ENCODE measurements at regions not wholly inside any gene's neighbourhood (a gene's known extent, or its start where the extent isn't known, plus 50 kb on each side); places are given as distances from the start of the nearest gene placed in this dataset.
"Not testable (repeated sequence)": the region's sequence is repeated elsewhere in the genome, so short reads cannot be mapped to it uniquely, and the experiment has no call there.

DNA sequence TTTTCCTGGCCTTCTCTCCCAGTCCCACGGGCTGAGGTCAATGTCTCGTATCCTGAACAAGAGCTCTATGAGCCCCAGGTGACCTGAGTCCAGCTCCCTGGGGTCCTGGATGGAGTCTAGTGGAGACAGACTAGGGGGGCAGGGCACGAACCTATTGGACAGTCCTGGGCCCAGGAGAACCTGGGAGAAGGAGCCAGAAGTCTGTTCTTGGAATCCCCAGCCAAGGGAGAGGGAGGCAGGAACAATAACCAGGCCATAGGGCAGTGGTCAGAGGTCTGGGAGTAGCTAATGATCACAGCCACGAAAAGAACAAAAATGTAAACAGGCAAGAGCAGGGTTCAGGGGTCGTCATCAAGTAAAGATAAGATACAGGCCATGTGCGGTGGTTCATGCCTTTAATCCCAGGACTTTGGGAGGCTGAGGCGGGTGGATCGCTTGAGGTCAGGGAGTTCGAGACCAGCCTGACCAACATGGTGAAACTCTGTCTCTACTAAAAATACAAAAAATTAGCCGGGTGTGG, 60.8 kb downstream of the COPRS start:
- intact Hi-C loops (cut with DNase I; ENCODE audit: low total_unique reads) = no loop called here
- Histone ChIP-seq H3K27me3 (no peaks in the 10 kb centered on the region), H3K4me3 (no peak overlapping the region), H3K4me1 (no peaks in the 10 kb centered on the region), H3K9me3 (no peaks in the 10 kb centered on the region), H3K27ac (no peak overlapping the region), H3K36me3 (no peaks in the 10 kb centered on the region)
- no peak for DNase-seq
- no peak for TF ChIP-seq POLR2A (IDR thresholded peaks at IDR 0.05)
- TF ChIP-seq POLR2AphosphoS5 (IDR thresholded peaks at IDR 0.05) = no peak
- TF ChIP-seq, protein P1, sequence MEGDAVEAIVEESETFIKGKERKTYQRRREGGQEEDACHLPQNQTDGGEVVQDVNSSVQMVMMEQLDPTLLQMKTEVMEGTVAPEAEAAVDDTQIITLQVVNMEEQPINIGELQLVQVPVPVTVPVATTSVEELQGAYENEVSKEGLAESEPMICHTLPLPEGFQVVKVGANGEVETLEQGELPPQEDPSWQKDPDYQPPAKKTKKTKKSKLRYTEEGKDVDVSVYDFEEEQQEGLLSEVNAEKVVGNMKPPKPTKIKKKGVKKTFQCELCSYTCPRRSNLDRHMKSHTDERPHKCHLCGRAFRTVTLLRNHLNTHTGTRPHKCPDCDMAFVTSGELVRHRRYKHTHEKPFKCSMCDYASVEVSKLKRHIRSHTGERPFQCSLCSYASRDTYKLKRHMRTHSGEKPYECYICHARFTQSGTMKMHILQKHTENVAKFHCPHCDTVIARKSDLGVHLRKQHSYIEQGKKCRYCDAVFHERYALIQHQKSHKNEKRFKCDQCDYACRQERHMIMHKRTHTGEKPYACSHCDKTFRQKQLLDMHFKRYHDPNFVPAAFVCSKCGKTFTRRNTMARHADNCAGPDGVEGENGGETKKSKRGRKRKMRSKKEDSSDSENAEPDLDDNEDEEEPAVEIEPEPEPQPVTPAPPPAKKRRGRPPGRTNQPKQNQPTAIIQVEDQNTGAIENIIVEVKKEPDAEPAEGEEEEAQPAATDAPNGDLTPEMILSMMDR (IDR thresholded peaks at IDR 0.05) = no peak
- no peak for TF ChIP-seq EP300 (IDR thresholded peaks at IDR 0.05)
- whole genome bisulfite sequencing, 5 donors = 59 to 67% (median 65%) methylated on average over 10 of the region's 10 CpGs

DNA sequence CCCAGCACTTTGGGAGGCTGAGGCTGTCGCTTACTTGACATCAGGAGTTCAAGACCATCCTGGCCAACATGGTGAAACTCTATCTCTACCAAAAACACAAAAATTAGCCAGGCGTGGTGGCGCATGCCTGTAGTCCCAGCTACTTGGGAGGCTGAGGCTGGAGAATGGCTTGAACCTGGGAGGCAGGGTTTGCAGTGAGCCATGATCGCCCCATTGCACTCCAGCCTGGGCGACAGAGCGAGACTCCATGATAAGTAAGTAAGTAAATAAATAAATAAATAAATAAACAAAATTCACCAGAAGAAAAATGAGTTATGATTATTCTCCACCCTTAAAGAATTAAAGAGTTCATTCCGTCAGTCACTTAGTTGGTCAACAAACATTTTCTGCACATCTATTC, 63.1 kb downstream of the COPRS start:
- DNase-seq; H3K27me3 ChIP-seq; H3K27ac ChIP-seq; H3K4me3 ChIP-seq; H3K36me3 ChIP-seq; intact Hi-C loops (cut with DNase I; ENCODE audit: low total_unique reads); H3K9me3 ChIP-seq; H3K4me1 ChIP-seq: not testable (repeated sequence)
- WGBS, 5 donors = 94 to 99% (median 98%) methylated on average over 7 of the region's 7 CpGs

DNA sequence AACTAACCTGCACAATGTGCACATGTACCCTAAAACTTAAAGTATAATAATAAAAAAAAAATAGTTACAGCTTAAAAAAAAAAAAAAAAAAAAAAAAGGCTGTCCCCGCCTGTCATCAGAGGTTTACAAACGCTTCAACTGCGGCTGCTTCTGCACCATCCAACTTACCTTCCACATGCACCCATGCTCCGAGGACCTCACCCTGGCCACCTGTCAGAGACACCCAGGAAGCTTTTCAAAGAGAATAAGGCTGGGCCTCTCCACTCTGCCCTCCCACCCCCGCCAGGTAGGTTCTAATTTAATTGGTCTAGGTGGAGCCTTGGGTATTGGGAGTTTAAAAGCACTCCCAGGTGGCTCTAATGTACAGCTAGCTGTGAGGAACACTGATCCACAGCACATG, 64.9 kb downstream of the COPRS start:
- Histone ChIP-seq H3K4me3 (no peak overlapping the region), H3K27ac (no peak overlapping the region), H3K4me1 (no peaks in the 10 kb centered on the region), H3K27me3 (no peaks in the 10 kb centered on the region), H3K36me3 (no peaks in the 10 kb centered on the region), H3K9me3 (no peaks in the 10 kb centered on the region)
- 88 to 97% (median 90%) methylated on average over 5 of the region's 5 CpGs for WGBS, 5 donors
- no peak for DNase-seq
- intact Hi-C loops (cut with DNase I; ENCODE audit: low total_unique reads) = no loop called here
- TF ChIP-seq POLR2A (IDR thresholded peaks at IDR 0.05) = no peak
- no peak for TF ChIP-seq EP300 (IDR thresholded peaks at IDR 0.05)

DNA sequence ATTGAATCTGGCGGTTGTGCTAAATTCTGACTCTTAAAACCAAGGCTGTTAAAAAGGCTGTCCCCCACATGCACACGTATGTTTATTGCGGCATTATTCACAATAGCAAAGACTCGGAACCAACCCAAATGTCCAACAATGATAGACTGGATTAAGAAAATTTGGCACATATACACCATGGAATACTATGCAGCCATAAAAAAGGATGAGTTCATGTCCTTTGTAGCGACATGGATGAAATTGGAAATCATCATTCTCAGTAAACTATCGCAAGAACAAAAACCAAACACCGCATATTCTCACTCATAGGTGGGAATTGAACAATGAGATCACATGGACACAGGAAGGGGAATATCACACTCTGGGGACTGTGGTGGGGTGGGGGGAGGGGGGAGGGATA, 65.4 kb downstream of the COPRS start:
- DNase-seq; H3K4me3 ChIP-seq; H3K4me1 ChIP-seq; H3K27ac ChIP-seq; H3K9me3 ChIP-seq; H3K36me3 ChIP-seq; intact Hi-C loops (cut with DNase I; ENCODE audit: low total_unique reads); H3K27me3 ChIP-seq: not testable (repeated sequence)
- WGBS, 5 donors = 86 to 97% (median 91%) methylated on average over 7 of the region's 7 CpGs

DNA sequence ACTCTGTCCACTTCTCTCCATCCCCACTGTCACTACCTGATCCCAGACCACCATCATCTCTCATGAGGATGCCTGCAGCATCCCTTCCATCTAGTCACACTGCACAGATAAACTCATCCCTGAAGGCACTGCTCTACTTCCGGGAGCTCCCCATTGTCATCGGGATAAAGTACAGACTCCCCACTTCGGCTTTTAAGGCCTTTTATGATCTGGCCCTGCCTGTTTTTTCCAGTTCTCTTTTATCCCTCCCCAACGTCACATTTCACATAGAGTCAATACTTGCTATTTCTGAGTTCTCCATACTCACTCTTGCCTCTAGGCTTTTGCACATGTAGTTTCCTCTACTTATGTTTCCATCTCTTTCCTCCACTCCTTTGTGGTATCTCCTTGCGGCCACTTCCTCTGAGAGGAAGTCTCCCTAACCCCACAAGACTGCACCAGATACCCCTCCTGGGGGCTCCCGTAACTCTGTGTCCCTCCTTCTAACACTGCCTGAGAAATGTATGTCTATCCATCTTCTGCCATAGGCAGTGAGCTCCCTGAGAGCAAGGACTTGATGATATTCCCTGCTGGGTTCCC, 66.9 kb downstream of the COPRS start:
- WGBS, 5 donors = 58 to 70% (median 65%) methylated on average over 6 of the region's 6 CpGs
- Histone ChIP-seq H3K4me1 (no peaks in the 10 kb centered on the region), H3K36me3 (no peaks in the 10 kb centered on the region), H3K27me3 (no peaks in the 10 kb centered on the region), H3K27ac (no peak overlapping the region), H3K9me3 (no peaks in the 10 kb centered on the region), H3K4me3 (no peak overlapping the region)
- intact Hi-C loops (cut with DNase I; ENCODE audit: low total_unique reads) = no loop called here
- TF ChIP-seq POLR2AphosphoS5 (IDR thresholded peaks at IDR 0.05) = no peak
- TF ChIP-seq, protein P1 (IDR thresholded peaks at IDR 0.05) = no peak
- TF ChIP-seq EP300 (IDR thresholded peaks at IDR 0.05) = no peak
- no peak for TF ChIP-seq POLR2A (IDR thresholded peaks at IDR 0.05)
- DNase-seq = no peak

DNA sequence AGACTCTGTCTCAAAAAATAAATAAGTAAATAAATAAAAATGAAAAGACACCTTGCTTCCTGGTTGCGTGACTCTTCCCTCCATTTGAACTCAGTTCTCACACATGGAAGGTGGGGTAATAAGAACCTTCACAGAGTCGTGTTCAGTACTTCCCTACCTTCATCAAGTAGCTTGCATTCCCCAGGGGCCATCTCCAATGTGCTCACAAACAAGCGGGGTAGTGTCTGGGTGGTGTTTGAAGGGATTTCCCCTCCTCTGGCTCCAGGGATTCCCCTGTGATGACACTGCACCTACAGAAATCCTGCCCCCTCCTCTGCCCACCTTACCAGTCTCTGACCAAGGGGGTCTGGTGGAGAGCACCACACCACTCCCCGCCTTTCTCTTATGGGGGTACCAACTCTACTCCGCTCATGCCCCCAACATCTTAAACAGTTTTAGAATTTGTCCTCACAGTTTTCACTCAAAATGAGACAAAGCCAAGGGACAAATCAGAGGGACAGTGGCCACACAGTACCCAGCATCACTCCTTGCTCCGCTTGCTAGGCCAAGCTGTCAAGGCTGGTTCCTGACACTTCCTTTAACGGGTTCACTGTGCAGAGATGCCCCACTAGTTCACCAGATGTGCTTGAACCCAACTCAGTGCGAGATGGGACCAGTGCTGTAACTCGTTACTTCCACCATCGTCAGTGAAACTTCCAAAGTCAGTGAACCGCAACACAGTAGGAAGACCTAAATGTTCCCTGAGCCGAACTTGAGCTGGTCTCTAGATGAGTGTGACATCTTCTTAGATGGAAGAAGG, 69.1 kb downstream of the COPRS start:
- no peak overlapping the region for H3K27ac ChIP-seq
- 81 to 88% (median 84%) methylated on average over 12 of the region's 12 CpGs for WGBS, 5 donors
- DNase-seq = no peak
- H3K4me1 ChIP-seq = no peaks in the 10 kb centered on the region
- no peaks in the 10 kb centered on the region for H3K9me3 ChIP-seq
- H3K27me3 ChIP-seq = no peaks in the 10 kb centered on the region
- no peak overlapping the region for H3K4me3 ChIP-seq
- no peak for TF ChIP-seq POLR2AphosphoS5 (IDR thresholded peaks at IDR 0.05)
- no peak for TF ChIP-seq EP300 (IDR thresholded peaks at IDR 0.05)
- TF ChIP-seq POLR2A (IDR thresholded peaks at IDR 0.05) = no peak
- TF ChIP-seq, protein P1 (IDR thresholded peaks at IDR 0.05) = no peak
- H3K36me3 ChIP-seq = no peaks in the 10 kb centered on the region
- intact Hi-C loops (cut with DNase I; ENCODE audit: low total_unique reads) = no loop called here

Measured in stomach (tissue), 8 donors.